Kasumi-1 (cell line): ENCODE measurements at regions not wholly inside any gene's neighbourhood (a gene's known extent, or its start where the extent isn't known, plus 50 kb on each side); places are given as distances from the start of the nearest gene placed in this dataset.
"Not testable (repeated sequence)": the region's sequence is repeated elsewhere in the genome, so short reads cannot be mapped to it uniquely, and the experiment has no call there.

ENCODE experiments used
- DNase-seq, 2 experiments: peaks; one replicate each; lab custom pipeline; 2025; lab: John Stamatoyannopoulos, UW

- DNase-seq, result no peak
Observed at GRCh38 chr1:201726700-201727099, 102.3 kb upstream of the IPO9 start.

DNA sequence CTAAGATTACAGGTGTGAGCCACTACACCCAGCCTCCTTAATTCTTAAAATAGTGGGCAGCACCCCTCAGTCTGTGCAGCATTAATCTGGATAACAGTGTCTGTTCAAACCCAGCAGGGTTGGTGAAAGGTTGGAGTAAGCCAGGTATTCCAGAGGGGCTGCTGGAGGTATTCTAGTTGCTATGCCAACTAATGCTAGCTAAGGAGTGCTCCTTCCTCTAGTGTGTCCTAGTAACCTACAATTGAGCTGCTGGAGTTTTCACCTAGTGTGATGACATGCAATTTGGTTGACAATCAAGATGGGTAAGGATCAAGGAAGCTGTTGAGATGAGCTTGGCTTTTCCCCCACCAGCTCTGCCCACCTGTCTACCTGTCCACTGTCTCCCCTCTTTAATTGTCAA lies 100.2 kb upstream of the IPO9 start:
- no peak for DNase-seq

DNA sequence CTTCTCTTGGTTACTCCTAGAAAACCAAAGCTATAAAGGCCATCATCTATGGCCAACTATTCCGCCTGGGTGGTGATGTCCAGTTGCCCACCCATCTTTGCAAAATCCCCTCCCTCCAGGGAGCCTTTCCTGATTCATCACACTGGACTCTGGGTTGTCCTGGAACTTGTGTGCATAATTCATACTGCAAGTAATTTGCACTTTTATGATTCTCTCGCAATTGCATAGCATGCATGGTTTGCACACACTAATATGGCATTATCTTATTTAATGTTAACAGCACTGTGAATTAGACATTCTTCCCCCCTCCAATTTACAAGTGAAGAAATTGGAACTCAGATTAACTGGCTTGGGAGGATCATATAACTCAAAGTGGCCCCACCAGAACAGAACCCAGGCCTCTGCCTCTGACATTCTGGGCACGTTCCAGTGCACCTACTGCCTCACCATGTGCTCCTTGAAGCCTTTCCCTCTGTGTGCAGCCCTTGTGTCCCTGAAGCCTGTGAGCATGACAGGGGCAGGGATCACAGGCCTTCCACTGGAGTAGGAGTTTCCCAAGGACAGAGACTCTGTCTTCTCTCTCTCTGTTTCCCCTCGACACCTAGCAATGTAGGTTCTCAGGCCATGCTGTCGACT lies 98.9 kb upstream of the IPO9 start:
- no peak for DNase-seq

GRCh38 chr1:201730611-201731010 lies 98.3 kb upstream of the IPO9 start:
- DNase-seq, result no peak

DNA sequence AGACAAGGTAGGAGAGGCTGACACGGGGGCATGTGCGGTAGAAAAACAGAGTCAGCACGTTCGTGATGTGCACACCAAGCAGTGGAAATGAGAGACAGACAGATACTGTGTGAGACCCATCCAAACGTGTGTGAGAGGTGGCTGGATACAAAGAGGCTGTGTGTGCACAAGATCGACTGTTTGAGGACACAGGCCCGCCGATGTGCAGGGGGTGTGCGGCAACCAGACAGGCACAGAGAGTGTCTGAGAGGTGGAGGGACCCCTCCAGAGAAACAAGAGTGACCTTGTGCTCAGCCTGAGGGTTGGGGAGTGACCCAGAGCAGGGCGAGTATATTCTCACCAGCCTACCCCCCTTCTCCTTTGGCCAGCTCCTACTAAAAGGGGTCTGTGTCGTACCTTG lies 97.8 kb upstream of the IPO9 start:
- DNase-seq, result no peak

DNA sequence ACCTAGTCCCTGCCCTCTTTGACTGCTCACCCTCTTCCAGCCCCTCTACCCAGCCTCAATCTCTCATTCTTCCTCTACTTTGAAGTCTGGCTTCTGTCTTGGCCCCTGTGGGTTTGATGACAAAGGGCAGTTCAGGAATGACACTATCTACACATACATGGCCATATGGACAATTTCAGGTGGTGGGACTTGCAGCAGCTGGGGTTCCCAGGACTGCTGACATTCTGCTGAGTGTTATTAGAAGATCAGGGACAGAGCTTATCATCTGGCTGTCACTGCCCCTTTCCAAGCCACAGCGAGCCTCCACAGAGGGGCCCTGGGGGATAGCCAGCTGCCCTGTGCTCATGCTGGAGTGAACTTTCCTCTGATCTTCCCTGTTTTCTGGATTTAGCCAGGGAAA lies 97.4 kb upstream of the IPO9 start:
- DNase-seq, result no peak

DNA sequence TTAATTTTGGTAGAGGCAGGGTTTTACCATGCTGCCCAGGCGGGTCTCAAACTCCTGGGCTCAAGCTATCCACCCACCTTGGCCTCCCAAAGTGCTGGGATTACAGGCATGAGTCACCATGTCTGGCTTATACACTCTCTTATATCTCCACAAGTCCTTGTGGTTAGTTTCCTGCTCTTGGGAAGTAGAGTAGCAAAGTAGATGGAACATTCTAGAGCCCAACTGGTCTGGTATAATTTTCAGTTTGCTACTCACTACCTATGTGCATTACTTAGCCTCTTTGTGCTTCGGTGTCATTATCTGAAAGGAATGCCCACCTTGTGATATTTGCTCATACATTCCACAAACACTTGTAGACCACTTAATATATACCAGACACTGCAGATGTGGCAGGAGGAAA lies 96.6 kb upstream of the IPO9 start:
- DNase-seq, result no peak

- not testable (repeated sequence) for DNase-seq
Observed at GRCh38 chr1:201734221-201734620, 94.7 kb upstream of the IPO9 start.

DNA sequence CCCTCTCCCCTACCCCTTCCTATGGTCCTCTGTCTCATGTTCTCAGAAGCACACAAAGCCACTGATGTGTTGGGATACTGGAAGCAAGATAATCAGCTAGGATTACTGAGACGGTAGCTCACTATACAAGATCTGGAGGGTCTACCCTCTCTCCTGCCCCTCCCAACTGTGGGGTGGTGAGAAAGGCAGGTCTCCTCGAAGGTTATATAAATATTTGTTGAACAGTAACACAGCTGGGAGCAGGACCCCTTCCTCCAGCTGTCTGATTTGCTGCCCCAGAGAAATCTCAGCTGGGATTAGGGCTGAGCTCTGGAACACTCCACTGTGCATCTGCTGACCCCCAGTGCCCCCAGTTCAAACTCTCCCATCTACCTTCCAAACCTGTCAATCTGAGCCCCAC lies 94.2 kb upstream of the IPO9 start:
- DNase-seq, result no peak

DNA sequence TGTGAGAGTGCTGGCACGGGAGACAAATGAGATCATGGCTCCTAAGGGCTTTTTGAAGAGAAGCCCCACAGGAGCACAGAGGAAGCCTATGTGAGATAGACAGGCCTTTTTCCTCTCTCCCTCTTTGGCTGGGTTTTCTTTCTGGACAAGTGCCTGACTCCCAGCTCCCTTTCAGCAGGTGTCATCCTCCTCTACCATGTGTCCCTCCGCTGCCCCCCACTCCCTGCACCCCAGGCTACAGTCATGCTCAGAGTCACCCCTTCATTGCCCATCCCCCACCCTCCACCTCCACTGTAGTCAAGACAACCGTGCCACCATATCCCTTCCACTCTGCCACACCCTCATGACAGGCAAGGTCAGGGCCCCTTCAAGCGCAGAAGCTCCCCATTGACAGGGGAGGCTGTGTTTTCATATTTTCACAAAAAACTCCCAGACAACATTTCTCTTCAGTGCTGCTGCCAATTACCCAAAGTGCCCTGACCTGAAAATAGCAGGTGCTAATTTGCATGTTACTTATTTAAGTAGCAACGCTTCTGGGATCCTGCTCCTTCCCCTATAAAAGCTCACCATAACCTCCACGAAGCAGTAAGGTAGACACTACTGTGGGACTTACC lies 92.1 kb upstream of the IPO9 start:
- no peak for DNase-seq

- DNase-seq, result peak in 1 of 2 experiments; percentile 14
Observed at GRCh38 chr1:201737352-201738060, 91.5 kb upstream of the IPO9 start.

- DNase-seq, result no peak
Observed at GRCh38 chr1:201739080-201739479, 89.9 kb upstream of the IPO9 start.

GRCh38 chr1:201739492-201740085 lies 89.4 kb upstream of the IPO9 start:
- DNase-seq, result peak; percentile 42 to 66

DNA sequence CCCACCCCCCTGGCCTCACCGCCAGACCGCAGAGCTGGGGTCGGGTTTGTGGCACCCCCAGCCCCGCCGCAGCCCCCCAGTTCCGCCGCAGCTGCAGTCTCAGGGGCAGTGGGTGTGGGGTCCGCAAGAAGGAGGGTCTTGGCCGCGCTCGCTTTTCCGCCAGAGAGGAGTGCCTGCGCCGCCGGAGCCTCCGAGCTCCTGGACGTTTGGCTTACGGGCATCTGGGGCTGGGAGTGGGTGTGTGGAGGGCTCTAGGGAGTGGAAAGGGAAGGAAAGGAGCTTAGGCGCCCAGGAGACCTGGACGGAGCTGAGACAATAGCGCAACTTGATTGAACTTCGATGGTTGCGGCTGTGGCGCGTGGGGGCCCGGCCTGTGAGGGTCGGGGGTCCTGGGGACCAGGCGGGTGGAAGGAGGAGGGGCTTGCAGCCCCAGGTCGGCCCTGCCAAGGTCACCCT lies 88.8 kb upstream of the IPO9 start:
- DNase-seq, result peak; percentile 2 to 20

DNA sequence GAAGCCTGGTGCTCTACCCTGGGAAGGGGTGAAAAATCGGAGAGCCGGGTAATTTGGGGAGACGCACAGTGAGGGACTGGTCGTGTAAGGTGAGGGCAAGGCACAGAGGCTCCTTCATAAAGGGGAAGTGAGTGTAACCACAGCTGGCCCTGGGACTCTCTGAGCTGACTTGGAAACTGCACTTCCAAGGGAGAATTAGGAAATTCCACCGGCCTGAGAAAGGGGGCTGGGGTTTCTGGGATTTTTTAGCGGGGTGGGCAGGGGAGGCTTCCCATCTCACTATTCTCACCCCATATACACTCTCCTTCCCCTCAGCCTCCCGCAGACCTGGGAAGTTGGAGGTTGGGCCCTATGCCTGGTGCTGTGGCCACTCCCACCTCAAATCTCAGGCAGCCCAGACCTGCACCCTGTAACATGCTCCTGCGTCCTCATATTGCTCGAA lies 88.3 kb upstream of the IPO9 start:
- DNase-seq, result peak; percentile 45 to 52

- no peak for DNase-seq
Observed at GRCh38 chr1:201741763-201742342, 87.1 kb upstream of the IPO9 start.

- no peak for DNase-seq
Observed at GRCh38 chr1:201742476-201742875, 86.5 kb upstream of the IPO9 start.

DNA sequence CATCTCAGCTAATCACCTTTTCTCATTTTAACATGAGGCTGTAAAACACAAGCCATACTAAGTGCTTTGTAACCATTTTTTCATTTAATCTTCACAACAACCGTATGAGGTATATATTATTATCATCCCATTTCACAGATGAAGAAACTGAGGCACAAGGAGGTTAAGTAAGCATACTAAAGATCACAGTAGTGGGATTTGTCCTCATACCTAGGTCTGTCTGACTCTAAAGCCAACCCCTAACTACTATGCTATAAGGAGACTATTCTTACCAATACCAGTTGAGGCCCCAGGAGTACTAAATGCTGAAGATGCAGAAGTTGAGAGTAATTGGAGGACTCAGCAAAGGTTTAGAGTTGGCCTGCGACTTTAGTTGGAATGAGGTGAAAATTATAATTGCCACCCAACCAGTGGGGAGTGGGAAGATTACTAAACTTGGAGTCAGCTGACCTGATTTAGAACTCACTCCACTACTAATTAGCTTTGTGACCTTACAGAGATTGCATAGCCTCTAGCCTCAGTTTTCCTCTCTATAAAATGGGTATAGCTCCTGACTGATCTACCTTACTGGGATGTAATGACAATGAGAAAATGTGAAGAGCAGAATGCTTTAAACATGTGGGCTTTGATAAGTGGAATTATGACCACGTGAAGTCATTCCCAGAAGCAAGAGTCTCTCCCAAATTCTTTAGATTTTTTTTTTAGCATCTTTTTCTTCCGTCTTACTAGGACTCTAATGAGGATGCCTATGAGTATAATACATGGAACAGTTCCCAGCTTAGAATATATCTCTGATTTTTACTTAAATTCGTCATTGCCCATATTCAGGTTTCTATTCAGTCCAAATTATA lies 85.8 kb upstream of the IPO9 start:
- DNase-seq, result no peak

- no peak for DNase-seq
Observed at GRCh38 chr1:201745023-201745422, 83.9 kb upstream of the IPO9 start.

GRCh38 chr1:201746156-201746555 lies 82.8 kb upstream of the IPO9 start:
- no peak for DNase-seq

- no peak for DNase-seq
Observed at GRCh38 chr1:201747261-201747660, 81.7 kb upstream of the IPO9 start.

- no peak for DNase-seq
Observed at GRCh38 chr1:201748335-201748734, 80.6 kb upstream of the IPO9 start.
